ENCODE measurements at regions not wholly inside any gene's neighbourhood (a gene's known extent, or its start where the extent isn't known, plus 50 kb on each side); places are given as distances from the start of the nearest gene placed in this dataset.

- DNase-seq (ENCODE audit: low read depth): peak; percentile 78
Measured at GRCh38 chr9:16202914-16203728, 650.3 kb downstream of the CCDC171 start.

- no peak for DNase-seq (ENCODE audit: low read depth)
Measured at GRCh38 chr9:16203729-16204573, 651.1 kb downstream of the CCDC171 start.

- DNase-seq (ENCODE audit: low read depth): no peak
Measured at GRCh38 chr9:16205455-16205854, 652.6 kb downstream of the CCDC171 start.

- no peak for DNase-seq (ENCODE audit: low read depth)
Measured at GRCh38 chr9:16206518-16206917, 653.7 kb downstream of the CCDC171 start.

- DNase-seq (ENCODE audit: low read depth): no peak
Measured at GRCh38 chr9:16207161-16207560, 654.3 kb downstream of the CCDC171 start.

GRCh38 chr9:16210440-16210839 lies 657.6 kb downstream of the CCDC171 start:
- DNase-seq (ENCODE audit: low read depth): no peak

GRCh38 chr9:16211946-16212345 lies 658.5 kb downstream of the BNC2 start:
- no peak for DNase-seq (ENCODE audit: low read depth)

GRCh38 chr9:16213781-16214515 lies 656.5 kb downstream of the BNC2 start:
- peak; percentile 87 for DNase-seq (ENCODE audit: low read depth)

GRCh38 chr9:16214677-16215352 lies 655.7 kb downstream of the BNC2 start:
- DNase-seq (ENCODE audit: low read depth): no peak

GRCh38 chr9:16215353-16215680 lies 655.2 kb downstream of the BNC2 start:
- DNase-seq (ENCODE audit: low read depth): no peak

GRCh38 chr9:16217943-16218701 lies 652.3 kb downstream of the BNC2 start:
- DNase-seq (ENCODE audit: low read depth): no peak

GRCh38 chr9:16221366-16221765 lies 649.1 kb downstream of the BNC2 start:
- no peak for DNase-seq (ENCODE audit: low read depth)

GRCh38 chr9:16221822-16222547 lies 648.5 kb downstream of the BNC2 start:
- DNase-seq (ENCODE audit: low read depth): no peak

- no peak for DNase-seq (ENCODE audit: low read depth)
Measured at GRCh38 chr9:16223074-16223871, 647.2 kb downstream of the BNC2 start.

GRCh38 chr9:16230731-16231130 lies 639.7 kb downstream of the BNC2 start:
- no peak for DNase-seq (ENCODE audit: low read depth)

- peak; percentile 88 for DNase-seq (ENCODE audit: low read depth)
Measured at GRCh38 chr9:16236311-16236710, 634.2 kb downstream of the BNC2 start.

- peak; percentile 41 for DNase-seq (ENCODE audit: low read depth)
Measured at GRCh38 chr9:16236882-16237281, 633.6 kb downstream of the BNC2 start.

GRCh38 chr9:16238623-16239138 lies 631.8 kb downstream of the BNC2 start:
- no peak for DNase-seq (ENCODE audit: low read depth)

GRCh38 chr9:16241231-16241630 lies 629.2 kb downstream of the BNC2 start:
- peak; percentile 37 for DNase-seq (ENCODE audit: low read depth)

GRCh38 chr9:16243798-16244197 lies 626.7 kb downstream of the BNC2 start:
- DNase-seq (ENCODE audit: low read depth): no peak

All from GM04503 (cell line).